HepG2 (cell line): ENCODE measurements at regions not wholly inside any gene's neighbourhood (a gene's known extent, or its start where the extent isn't known, plus 50 kb on each side); places are given as distances from the start of the nearest gene placed in this dataset.

Source experiments
- ARNTL ChIP-seq: sonication (generic); formaldehyde crosslinking; IDR thresholded peaks from 2 replicates; pipeline ENCODE4 v1.4.0; 2020; ENCODE audit warnings: mild to moderate bottlenecking, missing genetic modification reagents
- ATF5 ChIP-seq: sonication (generic); formaldehyde crosslinking; IDR thresholded peaks from 2 replicates; pipeline ENCODE4 v1.4.0; 2020; ENCODE audit warnings: mild to moderate bottlenecking, low read depth, missing genetic modification reagents
- ATF7 ChIP-seq, 2 experiments: fragments of 450-650 bp in 1 of 2; sonication (generic) in 1 of 2; formaldehyde crosslinking in 1 of 2; IDR thresholded peaks; 2 replicates each; pipeline versions ENCODE4 v1.4.0 to v1.6.1; 2016 to 2020; ENCODE audit warnings: antibody characterized with exemption in 1 of 2, mild to moderate bottlenecking in 1 of 2, missing genetic modification reagents in 1 of 2
- BHLHE40 ChIP-seq: IDR thresholded peaks from 2 replicates; pipeline ENCODE4 v1.6.1; 2011; ENCODE audit warnings: low read length, improper control_type of control experiment
- CBFB ChIP-seq: sonication (generic); formaldehyde crosslinking; IDR thresholded peaks from 2 replicates; pipeline ENCODE4 v1.4.0; 2020; ENCODE audit warnings: missing genetic modification reagents
- CTCF ChIP-seq: sonication (generic); formaldehyde crosslinking; IDR thresholded peaks from 2 replicates; pipeline ENCODE4 v1.5.0; 2020; ENCODE audit warnings: mild to moderate bottlenecking, missing genetic modification reagents, moderate library complexity
- FOXA1 ChIP-seq, 2 experiments: fragments of 450-650 bp in 1 of 2; sonication (generic) in 1 of 2; formaldehyde crosslinking in 1 of 2; IDR thresholded peaks; 2 replicates each; pipeline versions ENCODE4 v1.4.0 to v1.6.1; 2016 to 2020; ENCODE audit warnings: missing genetic modification reagents in 1 of 2
- FOXJ3 ChIP-seq: sonication (generic); formaldehyde crosslinking; IDR thresholded peaks from 2 replicates; pipeline ENCODE4 v1.4.0; 2020; ENCODE audit warnings: missing genetic modification reagents, mild to moderate bottlenecking, borderline replicate concordance
- GZF1 ChIP-seq: sonication (generic); formaldehyde crosslinking; IDR thresholded peaks from 2 replicates; pipeline ENCODE4 v1.5.1; 2020; ENCODE audit warnings: mild to moderate bottlenecking, missing genetic modification reagents
- HDAC1 ChIP-seq: sonication (generic); formaldehyde crosslinking; IDR thresholded peaks from 2 replicates; pipeline ENCODE4 v1.5.1; 2020; ENCODE audit warnings: mild to moderate bottlenecking, missing genetic modification reagents
- HNF4G ChIP-seq, 2 experiments: sonication (generic) in 1 of 2; formaldehyde crosslinking in 1 of 2; IDR thresholded peaks; 2 replicates each; pipeline versions ENCODE4 v1.4.0 to v1.6.1; 2011 to 2020; ENCODE audit warnings: borderline replicate concordance in 2 of 2, low read depth in 2 of 2, mild to moderate bottlenecking in 2 of 2, low read length in 1 of 2, missing genetic modification reagents in 1 of 2, moderate library complexity in 1 of 2
- IRX3 ChIP-seq: sonication (generic); formaldehyde crosslinking; IDR thresholded peaks from 2 replicates; pipeline ENCODE4 v1.8.1; 2023; ENCODE audit warnings: mild to moderate bottlenecking, low read depth, missing genetic modification reagents, borderline replicate concordance
- MAF1 ChIP-seq: sonication (generic); formaldehyde crosslinking; IDR thresholded peaks from 2 replicates; pipeline ENCODE4 v1.5.0; 2020; ENCODE audit warnings: missing genetic modification reagents, borderline replicate concordance
- MAFF ChIP-seq: IDR thresholded peaks from 2 replicates; pipeline ENCODE4 v1.6.1; 2011; ENCODE audit warnings: low read depth, low read length, improper control_type of control experiment
- NFYC ChIP-seq: IDR thresholded peaks from 2 replicates; pipeline ENCODE4 v1.6.1; 2016; ENCODE audit warnings: missing genetic modification reagents, missing compliant biosample characterization
- NR1H2 ChIP-seq: sonication (generic); formaldehyde crosslinking; IDR thresholded peaks from 2 replicates; pipeline ENCODE4 v1.8.1; 2022; ENCODE audit warnings: low read depth, missing genetic modification reagents, borderline replicate concordance
- NR2F2 ChIP-seq: IDR thresholded peaks from 2 replicates; pipeline ENCODE4 v1.6.1; 2012; ENCODE audit warnings: low read depth, inconsistent platforms, borderline replicate concordance
- RARG ChIP-seq: sonication (generic); formaldehyde crosslinking; IDR thresholded peaks from 2 replicates; pipeline ENCODE4 v1.4.0; 2020; ENCODE audit warnings: low read depth, mild to moderate bottlenecking, missing genetic modification reagents
- SAFB2 ChIP-seq: sonication (generic); formaldehyde crosslinking; IDR thresholded peaks from 2 replicates; pipeline ENCODE4 v1.5.1; 2020; ENCODE audit warnings: missing genetic modification reagents, low read depth, mild to moderate bottlenecking, borderline replicate concordance
- TGIF2 ChIP-seq: IDR thresholded peaks from 2 replicates; pipeline ENCODE4 v1.6.1; 2016; ENCODE audit warnings: control low read depth, missing compliant biosample characterization
- THYN1 ChIP-seq: sonication (generic); formaldehyde crosslinking; IDR thresholded peaks from 2 replicates; pipeline ENCODE4 v1.8.1; 2023; ENCODE audit warnings: low read depth, mild to moderate bottlenecking, moderate library complexity, missing genetic modification reagents, borderline replicate concordance
- TRAFD1 ChIP-seq: sonication (generic); formaldehyde crosslinking; IDR thresholded peaks from 2 replicates; pipeline ENCODE4 v1.5.1; 2020; ENCODE audit warnings: missing genetic modification reagents, mild to moderate bottlenecking, borderline replicate concordance
- ZNF431 ChIP-seq: sonication (generic); formaldehyde crosslinking; IDR thresholded peaks from 2 replicates; pipeline ENCODE4 v1.9.0; 2022; ENCODE audit warnings: missing genetic modification reagents, low read depth, mild to moderate bottlenecking, borderline replicate concordance
- ZNF543 ChIP-seq: sonication (generic); formaldehyde crosslinking; IDR thresholded peaks from 2 replicates; pipeline ENCODE4 v1.4.0; 2020; ENCODE audit warnings: mild to moderate bottlenecking, missing genetic modification reagents
- ZNF747 ChIP-seq: sonication (generic); formaldehyde crosslinking; IDR thresholded peaks from 2 replicates; pipeline ENCODE4 v1.8.1; 2023; ENCODE audit warnings: missing genetic modification reagents, mild to moderate bottlenecking, borderline replicate concordance
- ZNF761 ChIP-seq: sonication (generic); formaldehyde crosslinking; conservative IDR thresholded peaks from 2 replicates; pipeline ENCODE4 v1.4.0; 2020; ENCODE audit warnings: mild to moderate bottlenecking, missing genetic modification reagents

GRCh38 chr6:26311385-26312095 is 53.5 kb upstream of the BTN3A2 start (continued):
- TF ChIP-seq TRAFD1 (CRISPR knock-in tag) = no peak
- no peak for TF ChIP-seq ZNF431 (CRISPR knock-in tag)
- TF ChIP-seq ATF7 (IDR thresholded peaks at IDR 0.05) = no peak
- no peak for TF ChIP-seq ATF7 (CRISPR knock-in tag; IDR thresholded peaks at IDR 0.05)
- TF ChIP-seq ZNF543 (CRISPR knock-in tag) = no peak
- TF ChIP-seq ZNF747 (CRISPR knock-in tag) = no peak
- no peak for TF ChIP-seq GZF1 (CRISPR knock-in tag)
- TF ChIP-seq NFYC (CRISPR knock-in tag) = peak; percentile 39; the same call in 1 of the 2 replicates
- no peak; the same call in 1 of the 2 replicates for TF ChIP-seq THYN1 (CRISPR knock-in tag)
- TF ChIP-seq TGIF2 (CRISPR knock-in tag) = peak; percentile 61; the same call in 1 of the 2 replicates
- TF ChIP-seq CBFB (CRISPR knock-in tag) = 0 out of 2 replicates have a peak, but pooled peaks have one; percentile 15
- peak; percentile 88; the same call in 1 of the 2 replicates for TF ChIP-seq MAF1 (CRISPR knock-in tag)
- 0 out of 2 replicates have a peak, but pooled peaks have one; percentile 3 for TF ChIP-seq CTCF
- TF ChIP-seq BHLHE40 = no peak
- TF ChIP-seq IRX3 (CRISPR knock-in tag) = no peak
- TF ChIP-seq ATF5 (CRISPR knock-in tag) = no peak
- no peak for TF ChIP-seq RARG (CRISPR knock-in tag)
- no peak for TF ChIP-seq NR1H2 (CRISPR knock-in tag)
- peak; percentile 51 for TF ChIP-seq HDAC1 (CRISPR knock-in tag)
- no peak for TF ChIP-seq FOXA1 (IDR thresholded peaks at IDR 0.05)
- TF ChIP-seq FOXA1 (CRISPR knock-in tag; IDR thresholded peaks at IDR 0.05) = peak; percentile 93
- peak; percentile 24; the same call in 1 of the 2 replicates for TF ChIP-seq NR2F2
- 0 out of 2 replicates have a peak, but pooled peaks have one; percentile 49 for TF ChIP-seq ZNF761
- TF ChIP-seq MAFF = no peak
- TF ChIP-seq SAFB2 (CRISPR knock-in tag) = no peak
- peak; percentile 60; the same call in 1 of the 2 replicates for TF ChIP-seq FOXJ3 (CRISPR knock-in tag)
- 0 out of 2 replicates have a peak, but pooled peaks have one; percentile 32 for TF ChIP-seq ARNTL (CRISPR knock-in tag)
- peak; percentile 93 for TF ChIP-seq HNF4G (IDR thresholded peaks at IDR 0.05; ENCODE audit: borderline replicate concordance, low read depth, low read length)
- TF ChIP-seq HNF4G (CRISPR knock-in tag; IDR thresholded peaks at IDR 0.05; ENCODE audit: borderline replicate concordance, low read depth) = no peak
